Daoy (cell line): ENCODE measurements at regions not wholly inside any gene's neighbourhood (a gene's known extent, or its start where the extent isn't known, plus 50 kb on each side); places are given as distances from the start of the nearest gene placed in this dataset.

ENCODE experiments used
- DNase-seq: peaks from one replicate; pipeline ENCODE4 v3.0.0-alpha.2; 2015; ENCODE audit warnings: low read depth

DNA sequence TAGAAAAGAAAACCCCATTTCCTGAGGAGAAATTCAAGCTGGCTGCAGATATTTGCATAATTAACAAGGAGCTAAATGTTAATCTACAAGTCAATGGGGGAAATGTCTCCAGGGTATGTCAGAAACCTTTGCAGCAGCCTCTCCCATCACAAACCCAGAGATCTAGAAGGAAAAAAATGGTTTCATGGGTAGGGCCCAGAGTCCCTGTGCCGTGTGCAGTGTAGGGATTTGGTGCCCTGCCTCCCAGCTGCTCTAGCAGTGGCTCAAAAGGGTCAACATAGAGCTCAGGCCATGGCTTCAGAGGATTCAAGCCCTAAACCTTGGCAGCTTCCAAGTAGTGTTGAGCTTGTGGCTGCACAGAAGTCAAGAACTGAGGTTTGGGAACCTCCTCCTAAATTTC, 290.2 kb upstream of the TMEFF2 start:
- no peak for DNase-seq

DNA sequence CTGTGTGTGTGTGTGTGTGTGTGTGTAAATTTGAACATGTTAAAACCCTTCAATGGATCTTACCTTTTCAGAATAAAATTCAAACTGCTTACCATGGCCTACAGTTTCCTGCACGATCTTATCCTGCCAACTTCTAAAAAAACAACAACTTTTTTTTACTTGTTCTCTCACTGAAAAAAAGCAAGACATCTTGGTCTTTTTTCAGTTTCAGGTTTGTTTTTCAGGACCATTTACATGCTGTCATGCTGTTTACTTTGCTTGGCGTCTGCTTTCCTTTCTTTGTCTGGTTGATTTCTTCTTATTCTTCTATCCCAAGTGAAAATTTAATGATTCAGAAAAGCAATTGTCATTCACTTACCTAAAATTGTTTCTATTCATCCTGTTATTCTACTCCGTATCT, 286.3 kb upstream of the TMEFF2 start:
- no peak for DNase-seq

DNA sequence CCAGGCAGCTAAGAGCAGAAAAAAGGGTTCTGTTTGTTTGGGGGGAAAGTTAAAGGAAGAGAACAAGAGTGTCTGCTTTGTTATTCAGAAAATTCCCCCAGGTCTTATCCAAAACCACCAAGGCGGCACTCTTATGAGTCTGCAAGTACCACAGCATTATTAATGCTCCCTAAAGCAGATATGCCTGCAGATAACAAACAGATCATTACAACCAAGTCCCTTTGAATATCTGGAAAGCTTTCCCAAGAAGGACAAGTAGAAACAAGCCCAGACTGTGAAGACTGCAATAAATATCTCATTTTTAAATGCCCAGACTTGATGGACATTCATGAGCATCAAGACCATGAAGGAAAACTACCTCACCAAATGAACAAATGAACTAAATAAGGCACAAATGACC, 278.6 kb upstream of the TMEFF2 start:
- no peak for DNase-seq

DNA sequence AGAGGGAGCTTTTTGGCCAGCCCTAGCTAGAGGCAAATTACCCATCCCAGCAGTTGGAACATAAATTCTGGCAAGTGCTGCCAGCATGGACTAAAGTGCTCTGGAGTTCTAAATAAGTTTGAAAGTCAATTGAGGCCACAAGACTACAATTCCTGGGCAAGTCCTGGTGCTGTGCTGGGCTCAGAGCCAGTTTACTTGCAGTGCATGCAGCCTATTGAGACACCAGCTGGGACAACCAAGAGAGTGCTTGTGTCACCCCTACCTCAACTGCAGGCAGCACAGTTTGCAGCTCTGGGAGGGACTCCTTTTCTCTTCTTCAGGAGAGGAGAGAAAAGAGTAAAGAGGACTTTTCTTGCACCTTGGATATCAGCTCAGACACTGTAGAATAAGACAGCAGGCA, 277.2 kb upstream of the TMEFF2 start:
- no peak for DNase-seq

DNA sequence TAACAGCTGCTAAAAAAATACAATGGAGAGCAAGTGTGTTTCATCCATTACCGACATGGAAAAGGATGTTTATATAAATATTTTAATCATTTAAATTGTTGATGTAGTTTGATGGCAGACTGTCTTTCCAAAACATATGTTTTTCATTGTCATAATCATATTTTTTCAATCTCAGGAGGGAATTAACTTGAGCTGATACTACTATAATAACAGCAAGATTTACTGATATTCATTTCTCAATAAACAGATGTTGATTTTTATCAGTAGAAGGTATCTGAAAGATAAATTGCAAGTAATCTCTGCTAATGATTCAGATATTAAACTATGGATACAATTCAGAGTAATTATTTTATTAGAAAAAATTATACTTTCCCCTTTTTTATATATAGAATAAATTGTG, 274.9 kb upstream of the TMEFF2 start:
- no peak for DNase-seq

DNA sequence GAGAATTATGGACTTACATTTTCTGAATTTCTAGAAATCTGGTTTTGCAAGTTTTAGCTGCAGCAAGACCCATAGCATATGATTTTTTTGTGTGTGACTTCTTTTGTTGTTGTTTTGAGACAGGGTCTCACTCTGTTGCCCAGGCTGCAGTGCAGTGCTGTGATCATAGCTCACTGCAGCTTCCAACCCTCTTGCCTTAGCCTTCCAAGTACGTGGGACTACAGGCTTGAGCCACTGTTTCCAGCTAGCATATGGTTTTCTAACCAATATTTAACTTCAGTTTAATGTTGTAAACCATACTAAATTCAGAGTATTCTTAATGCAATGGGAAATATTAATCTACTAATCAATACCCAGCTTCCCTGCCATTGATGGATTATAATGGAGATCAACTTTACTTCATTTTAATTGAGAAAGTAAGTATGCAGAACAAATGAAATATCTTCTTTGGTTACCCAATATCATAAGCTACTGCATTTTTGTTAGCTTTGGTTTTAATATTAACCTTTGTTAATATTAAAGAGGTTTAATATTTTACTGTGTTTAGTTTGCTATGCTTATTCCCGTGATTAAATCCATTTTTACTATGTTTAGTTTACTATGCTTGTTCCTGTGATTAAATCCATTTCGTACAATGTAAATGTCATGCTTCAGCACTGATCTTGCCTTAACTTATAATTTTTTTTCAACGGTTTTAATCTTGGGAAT, 273.4 kb upstream of the TMEFF2 start:
- DNase-seq: no peak

DNA sequence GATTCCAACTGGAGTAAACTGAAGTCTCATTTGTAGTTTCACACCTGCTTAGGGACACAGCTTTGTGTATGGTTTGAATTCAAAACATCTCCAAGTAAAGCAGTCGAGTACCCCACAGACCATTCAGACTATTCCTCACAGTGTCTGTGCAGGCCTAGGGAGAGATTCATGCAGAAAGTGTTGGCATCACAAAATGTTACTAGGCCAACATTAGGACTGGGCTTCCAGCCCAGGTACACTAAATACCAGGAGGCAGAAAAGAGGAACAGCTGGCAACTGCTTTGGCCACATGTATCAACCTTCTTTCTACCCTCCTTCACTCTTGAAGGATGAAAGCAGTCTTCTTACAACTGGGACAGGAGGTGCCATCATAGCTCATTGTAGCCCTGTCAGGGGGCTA, 270.4 kb upstream of the TMEFF2 start:
- DNase-seq: no peak

DNA sequence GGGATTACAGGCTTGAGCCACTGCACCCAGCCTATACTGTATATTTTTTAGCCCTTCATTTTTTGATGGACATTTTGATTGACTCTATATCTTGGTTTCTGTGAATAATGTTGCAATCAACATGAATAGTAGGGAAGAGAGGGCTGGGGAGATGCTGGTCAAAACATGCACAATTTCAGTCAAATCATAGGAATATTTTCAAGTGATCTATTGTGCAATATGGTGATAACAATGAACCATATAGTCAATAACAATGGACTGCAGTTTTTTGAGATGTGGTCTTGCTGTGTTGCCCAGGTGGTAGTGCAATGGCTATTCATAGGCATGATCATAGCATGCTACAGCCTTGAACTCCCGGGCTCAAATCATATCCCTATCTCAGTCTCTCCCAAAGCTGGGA, 264.7 kb upstream of the TMEFF2 start:
- no peak for DNase-seq

DNA sequence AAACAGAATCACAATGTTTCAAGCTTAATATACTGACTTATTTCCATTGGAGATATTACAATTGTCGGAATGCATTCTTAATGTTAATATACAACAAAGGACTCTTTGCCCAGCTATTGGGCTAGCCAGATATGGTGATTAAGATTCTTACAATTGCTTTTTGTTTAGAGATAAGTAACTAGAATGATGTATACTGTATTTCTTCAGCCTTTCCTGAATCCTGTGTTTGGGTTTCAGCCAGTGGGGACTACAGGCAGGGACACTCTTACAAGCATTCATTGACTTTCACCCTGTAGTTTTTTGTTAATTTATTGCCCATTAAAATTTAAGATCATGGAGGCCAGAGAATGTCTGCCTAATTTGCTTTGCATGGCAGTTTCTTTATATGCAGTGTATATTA, 254.1 kb upstream of the TMEFF2 start:
- no peak for DNase-seq

DNA sequence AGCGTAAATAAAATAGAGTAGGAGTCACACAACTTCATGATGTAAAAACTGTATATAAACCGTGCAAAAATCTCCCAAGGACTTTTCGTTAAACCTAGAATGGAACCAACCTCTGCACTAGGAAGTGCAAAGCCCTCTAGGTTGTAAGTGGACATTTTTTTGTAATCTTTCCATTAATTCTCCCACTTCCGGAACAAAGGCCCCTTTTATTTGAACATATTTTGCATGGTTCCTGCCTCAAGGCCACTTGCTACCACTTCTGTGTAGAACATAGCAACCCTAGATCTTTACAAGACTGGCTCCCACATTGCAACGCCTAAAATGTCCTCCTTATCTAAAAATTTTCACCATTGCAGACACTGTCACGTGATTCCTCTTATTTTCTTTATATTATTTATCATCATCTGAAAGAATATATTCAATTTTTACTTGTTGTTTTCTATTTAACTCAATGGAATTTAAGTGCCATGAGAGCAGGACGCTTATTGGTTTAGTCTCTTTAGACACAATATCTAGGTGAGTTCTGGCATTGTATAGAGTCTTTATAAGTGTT, 249.6 kb upstream of the TMEFF2 start:
- no peak for DNase-seq

DNA sequence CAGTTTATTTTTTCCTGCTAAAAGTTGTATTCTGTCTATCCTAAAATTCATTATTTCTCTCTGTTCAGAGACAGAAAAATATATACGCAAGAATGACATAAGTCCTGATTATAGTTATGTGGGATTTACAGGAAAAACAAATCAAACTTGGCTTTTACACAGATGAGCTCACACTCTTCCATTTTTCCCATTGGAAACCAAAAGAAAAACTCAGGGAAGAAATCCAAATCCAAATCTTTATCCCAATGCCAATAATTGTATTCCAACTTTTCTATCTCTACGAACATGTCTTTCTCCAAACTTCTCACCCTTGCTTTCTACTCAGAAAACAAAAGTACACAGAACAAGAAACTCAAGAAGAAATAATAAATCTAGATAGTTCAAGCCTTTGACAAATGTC, 249.1 kb upstream of the TMEFF2 start:
- no peak for DNase-seq

DNA sequence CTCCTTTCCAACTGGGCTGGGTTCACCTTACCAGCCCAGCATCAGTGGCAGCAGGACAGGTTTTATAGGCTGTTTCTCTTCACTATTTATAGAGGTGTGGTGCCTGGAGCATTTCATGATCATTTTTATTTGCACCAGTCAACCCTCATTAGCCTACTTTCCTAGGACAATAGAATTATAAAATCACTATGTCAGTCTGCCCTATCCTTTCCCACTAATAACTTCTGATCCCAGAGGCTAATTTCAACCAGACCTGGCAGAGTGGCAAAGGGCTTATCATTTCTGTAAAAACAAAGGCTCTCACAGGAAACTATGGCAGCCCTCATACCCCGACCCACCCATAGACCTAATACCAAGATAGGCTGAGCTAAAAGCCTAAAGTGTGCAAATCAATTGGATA, 243.5 kb upstream of the TMEFF2 start:
- DNase-seq: no peak

DNA sequence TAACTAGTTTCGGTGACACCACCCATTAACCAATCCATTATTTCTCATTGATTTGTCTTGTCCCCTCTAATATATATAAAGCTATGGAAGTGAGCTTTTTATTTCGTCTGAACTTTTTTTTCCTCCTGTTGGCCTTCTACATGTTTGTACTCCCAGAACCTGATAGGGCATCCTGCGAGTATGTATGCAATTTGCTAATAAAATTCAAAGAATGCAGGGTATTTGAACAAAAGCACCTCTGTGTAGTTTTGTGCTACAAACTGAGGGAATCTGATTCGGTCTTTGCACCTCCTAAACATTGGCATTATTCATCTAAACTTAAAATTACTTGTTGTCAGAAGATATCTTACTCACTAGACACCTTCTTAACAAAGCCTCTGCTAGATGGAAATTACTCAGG, 242.9 kb upstream of the TMEFF2 start:
- no peak for DNase-seq

DNA sequence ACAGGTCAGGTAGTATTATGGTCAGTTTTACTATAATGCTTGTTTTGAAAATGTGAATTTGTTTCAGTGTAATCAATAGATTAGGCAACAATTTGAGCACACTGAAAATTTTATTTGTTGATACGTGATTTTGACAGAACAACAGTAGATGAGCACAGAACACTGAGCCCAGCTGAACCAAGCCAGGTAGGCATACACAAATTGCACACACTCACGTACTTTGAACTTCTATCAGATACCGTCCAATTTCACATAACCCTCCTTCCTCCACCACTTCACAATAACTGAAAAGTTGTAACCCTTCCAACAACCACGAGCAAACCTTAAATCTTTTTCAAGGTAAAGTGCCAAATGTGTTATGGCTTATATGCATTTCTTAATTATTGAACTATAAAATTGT, 229.5 kb upstream of the TMEFF2 start:
- no peak for DNase-seq

DNA sequence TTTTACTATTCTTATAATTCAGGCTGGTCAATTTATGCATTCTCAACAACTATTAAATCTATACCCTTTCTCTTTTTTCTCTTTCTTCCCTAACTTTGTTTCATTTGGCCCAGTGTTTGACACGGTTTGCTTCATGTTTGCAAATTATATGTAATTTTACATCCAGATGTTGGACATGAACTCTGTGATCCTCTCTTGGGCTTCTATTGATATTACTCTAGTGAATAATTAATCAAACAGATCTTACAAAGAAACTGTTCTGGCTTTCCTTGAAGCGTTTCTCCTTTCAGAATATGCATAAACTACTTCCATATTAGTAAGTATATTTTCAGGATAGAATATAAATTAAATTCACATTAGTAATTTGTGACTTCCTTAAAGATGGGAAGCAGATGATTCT, 225.1 kb upstream of the TMEFF2 start:
- no peak for DNase-seq

DNA sequence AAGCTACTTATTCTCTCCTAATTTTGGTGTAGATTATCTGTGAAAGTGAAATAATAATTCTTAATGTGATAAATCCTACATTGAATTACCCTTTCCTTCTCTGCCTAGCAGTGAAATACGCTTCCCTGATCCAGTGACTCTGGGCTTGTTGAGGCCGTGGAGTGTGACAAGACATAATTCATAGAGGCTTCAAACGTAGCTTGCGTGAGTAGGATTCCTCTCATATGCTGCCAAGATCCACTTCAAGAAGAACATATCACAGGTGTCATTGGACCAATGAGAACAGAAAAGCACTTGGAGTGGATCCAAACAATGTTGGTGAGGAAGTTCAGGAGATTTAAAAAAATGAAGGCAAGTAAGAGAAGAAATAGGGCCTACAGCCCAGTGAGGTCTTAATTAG, 221.3 kb upstream of the TMEFF2 start:
- DNase-seq: no peak

DNA sequence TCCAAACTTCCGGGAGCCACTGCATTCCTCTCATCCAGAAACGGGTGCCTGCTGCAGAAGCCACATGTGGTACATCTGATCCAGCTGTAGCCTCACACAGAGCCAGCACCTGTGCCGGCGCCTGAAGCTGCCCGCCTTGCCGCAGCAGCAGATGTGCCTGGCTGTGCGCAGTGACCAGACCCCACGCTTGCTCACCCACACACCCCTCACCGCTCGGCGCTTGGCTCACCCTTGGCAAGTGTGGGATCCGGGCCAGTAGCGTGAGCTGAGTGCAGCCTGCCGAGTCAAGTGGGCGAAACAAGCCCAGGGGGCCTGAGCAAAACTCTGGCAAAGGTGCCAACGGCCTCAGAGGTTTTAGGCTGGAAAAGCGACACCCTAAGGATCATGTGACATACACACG, 220.1 kb upstream of the TMEFF2 start:
- DNase-seq: no peak

DNA sequence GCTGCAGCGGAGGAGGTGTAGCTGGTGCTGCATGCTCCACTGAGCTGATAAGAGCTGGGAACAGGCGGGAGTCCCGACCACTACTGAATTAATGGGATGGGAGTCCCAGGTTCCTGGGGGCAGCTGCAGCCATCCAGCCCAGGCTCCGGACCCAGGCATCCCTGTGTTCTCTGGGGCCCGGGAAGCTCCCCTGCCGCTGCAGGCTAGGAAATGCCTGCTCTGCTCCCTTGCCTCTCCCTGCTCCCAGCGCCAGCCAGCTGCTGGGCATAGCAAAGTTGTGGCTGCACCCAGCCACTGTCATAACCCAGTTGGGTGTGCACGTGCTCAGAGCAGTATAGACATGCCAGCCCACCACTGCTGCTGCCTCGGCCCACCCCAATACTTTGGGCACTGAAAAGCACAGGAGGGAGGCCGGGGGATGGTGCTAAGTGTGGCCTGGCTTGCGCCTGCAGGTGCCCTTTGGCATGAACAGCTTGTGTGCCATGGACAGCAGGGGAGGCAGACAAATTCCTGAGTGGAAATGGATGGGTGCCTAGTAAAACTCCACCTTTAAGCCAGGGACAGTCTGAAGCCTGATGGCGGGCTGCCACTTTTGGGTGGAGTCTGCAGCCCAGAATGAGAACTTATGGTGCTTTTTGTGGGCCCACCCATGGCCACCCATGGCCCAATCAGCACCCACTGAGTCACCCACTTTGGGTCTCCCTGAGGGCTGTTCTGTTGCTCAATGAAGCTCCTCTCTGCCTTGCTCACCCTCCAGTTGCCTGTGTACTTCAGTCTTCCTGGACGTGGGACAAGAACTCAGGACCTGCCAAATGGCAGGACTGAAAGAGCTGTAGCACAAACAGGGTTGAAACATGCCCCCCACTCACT, 219.3 kb upstream of the TMEFF2 start:
- no peak for DNase-seq

DNA sequence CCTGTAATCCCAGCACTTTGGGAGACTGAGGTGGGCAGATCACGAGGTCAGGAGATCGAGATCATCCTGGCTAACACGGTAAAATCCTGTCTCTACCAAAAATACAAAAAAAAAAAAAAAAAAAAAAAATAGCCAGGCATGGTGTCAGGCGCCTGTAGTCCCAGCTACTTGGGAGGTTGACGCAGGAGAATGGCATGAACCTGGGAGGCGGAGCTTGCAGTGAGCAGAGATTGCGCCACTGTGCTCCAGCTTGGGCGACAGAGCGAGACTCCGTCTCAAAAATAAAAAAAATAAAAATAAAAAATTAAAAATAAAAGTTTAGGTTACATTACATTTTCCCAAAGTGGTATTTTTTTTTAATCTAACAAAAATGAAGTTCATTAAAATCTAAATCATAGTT, 218.1 kb upstream of the TMEFF2 start:
- peak; percentile 6 for DNase-seq

DNA sequence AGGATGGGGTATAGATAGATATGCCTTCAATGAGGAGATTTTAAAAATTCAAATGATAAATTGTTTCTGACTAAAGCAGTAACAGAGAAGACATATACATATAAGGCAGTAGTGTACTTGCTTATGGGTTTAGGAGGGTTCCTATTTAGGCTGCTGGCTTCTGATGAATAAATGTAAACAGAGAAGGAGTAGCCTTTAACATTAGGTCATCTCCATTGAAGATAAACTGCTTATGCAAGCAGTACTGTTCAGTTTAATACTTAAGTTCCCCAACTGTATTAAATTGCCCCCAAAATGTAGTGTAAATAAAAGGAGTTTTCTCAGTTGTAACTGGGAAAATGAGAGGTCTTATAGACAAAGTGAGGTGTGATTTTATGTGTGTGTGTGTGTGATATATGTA, 217.7 kb upstream of the TMEFF2 start:
- no peak for DNase-seq

DNA sequence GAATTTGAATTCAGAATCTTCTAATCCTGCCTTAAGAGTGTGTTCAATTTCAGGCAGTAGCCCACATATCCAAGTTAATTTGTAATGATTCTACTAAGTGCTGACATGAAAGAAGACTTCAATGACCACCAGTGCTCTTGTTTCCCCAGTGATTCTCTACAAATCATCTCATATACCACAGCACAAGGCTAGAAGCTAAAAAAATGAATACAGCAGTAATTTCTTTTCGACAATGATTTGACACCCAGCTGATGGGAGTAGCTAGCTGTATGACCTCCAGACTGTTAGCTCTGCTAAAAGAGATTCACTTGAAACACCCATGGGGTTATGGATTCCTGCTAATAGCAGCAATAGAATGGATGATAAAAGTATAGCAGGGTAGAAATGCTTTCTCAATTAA, 217.0 kb upstream of the TMEFF2 start:
- DNase-seq: no peak

DNA sequence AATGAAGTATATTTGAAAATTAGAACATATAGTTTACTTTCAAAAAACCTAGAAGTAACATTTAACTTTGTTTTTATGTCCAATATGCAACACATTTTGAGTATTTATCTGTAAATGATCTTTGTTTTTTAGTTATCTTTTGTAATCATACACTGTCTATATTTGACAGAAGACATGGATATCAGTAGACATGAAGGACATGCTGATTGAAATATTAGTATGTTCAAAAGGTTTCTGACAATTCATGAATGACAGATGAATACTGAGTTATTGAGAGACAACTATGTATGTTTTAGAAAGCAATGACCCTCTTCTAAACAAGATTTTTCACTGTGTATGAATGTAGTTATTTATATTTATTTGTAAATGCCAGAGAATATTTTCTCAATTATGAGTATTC, 215.6 kb upstream of the TMEFF2 start:
- no peak for DNase-seq

DNA sequence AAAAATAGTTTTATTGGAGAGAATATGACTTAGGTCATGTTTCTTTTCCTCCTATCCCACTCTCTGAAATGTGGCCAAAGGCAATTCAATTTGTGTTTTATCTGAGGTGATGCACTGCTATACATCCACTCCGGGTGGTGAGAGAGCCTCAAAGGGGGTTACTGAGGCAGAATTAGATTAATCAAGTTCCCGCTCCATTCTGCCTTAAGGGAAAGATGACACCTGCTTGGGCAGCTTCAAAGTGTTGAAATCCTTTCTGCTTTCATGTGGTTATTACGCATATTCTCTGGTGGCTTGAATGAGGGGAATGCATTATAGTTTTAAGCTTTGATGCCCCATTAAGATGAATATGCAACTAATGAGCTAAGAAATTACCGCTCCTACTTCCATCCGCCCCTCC, 213.0 kb upstream of the TMEFF2 start:
- DNase-seq: no peak
